Ishikawa (cell line): ENCODE measurements at regions not wholly inside any gene's neighbourhood (a gene's known extent, or its start where the extent isn't known, plus 50 kb on each side); places are given as distances from the start of the nearest gene placed in this dataset.

Experiments
- CEBPB ChIP-seq: IDR thresholded peaks from 2 replicates; pipeline ENCODE4 v1.6.1; 2012
- CREB1 ChIP-seq: IDR thresholded peaks from 2 replicates; pipeline ENCODE4 v1.6.1; 2012; ENCODE audit warnings: low read depth
- EGR1 ChIP-seq: IDR thresholded peaks from 2 replicates; pipeline ENCODE4 v1.6.1; 2012
- EP300 ChIP-seq: IDR thresholded peaks from 2 replicates; pipeline ENCODE4 v1.6.1; 2012; ENCODE audit warnings: borderline replicate concordance
- FOXM1 ChIP-seq: IDR thresholded peaks from 2 replicates; pipeline ENCODE4 v1.6.1; 2012; ENCODE audit warnings: low read depth, borderline replicate concordance
- MAX ChIP-seq: IDR thresholded peaks from 2 replicates; pipeline ENCODE4 v1.6.1; 2012
- NFIC ChIP-seq: IDR thresholded peaks from 2 replicates; pipeline ENCODE4 v1.6.1; 2012
- RAD21 ChIP-seq: IDR thresholded peaks from 2 replicates; pipeline ENCODE4 v1.6.1; 2012; ENCODE audit warnings: low read depth
- REST ChIP-seq: IDR thresholded peaks from 2 replicates; pipeline ENCODE4 v1.6.1; 2012; ENCODE audit warnings: low read depth, mild to moderate bottlenecking
- TAF1 ChIP-seq: IDR thresholded peaks from 2 replicates; pipeline ENCODE4 v1.6.1; 2012; ENCODE audit warnings: low read depth, mild to moderate bottlenecking
- TCF12 ChIP-seq: IDR thresholded peaks from 2 replicates; pipeline ENCODE4 v1.6.1; 2012; ENCODE audit warnings: low read depth
- TEAD4 ChIP-seq: IDR thresholded peaks from 2 replicates; pipeline ENCODE4 v1.6.1; 2012
- YY1 ChIP-seq: IDR thresholded peaks from 2 replicates; pipeline ENCODE4 v1.6.1; 2012; ENCODE audit warnings: low read depth
- ZBTB7A ChIP-seq: IDR thresholded peaks from 2 replicates; pipeline ENCODE4 v1.6.1; 2012; ENCODE audit warnings: low read depth
- TF ChIP-seq, protein P1 (sequence below): IDR thresholded peaks from 2 replicates; pipeline ENCODE4 v1.6.1; 2012

DNA sequence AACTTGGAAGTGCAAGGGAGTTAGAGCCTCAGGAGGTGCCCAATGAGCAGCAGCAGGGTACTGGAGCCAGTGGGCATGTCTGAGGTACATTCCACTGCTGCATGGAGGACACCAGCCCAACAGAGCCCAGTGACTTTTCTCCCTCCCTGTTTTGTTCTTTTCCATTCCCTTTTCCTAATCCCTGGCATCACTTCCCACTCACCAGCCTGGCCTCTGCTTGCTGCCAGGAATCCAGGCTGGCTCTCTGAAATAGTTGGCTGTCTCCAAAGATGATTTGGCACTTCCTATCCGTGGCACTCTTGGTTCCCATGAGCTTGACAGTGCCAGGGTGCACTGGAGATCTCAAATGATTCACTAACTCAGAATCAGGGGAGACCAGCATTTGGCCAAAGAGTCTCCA lies 97.7 kb upstream of the ZPBP start:
- TF ChIP-seq ZBTB7A (no peak), TCF12 (no peak), EGR1 (no peak), FOXM1 (no peak), TEAD4 (no peak), MAX (no peak)

GRCh38 chr7:50189371-50189770 lies 96.3 kb upstream of the ZPBP start:
- TF ChIP-seq TAF1 (no peak), CEBPB (no peak), RAD21 (no peak), TCF12 (no peak), REST (no peak), NFIC (no peak), FOXM1 (no peak), TEAD4 (no peak)

DNA sequence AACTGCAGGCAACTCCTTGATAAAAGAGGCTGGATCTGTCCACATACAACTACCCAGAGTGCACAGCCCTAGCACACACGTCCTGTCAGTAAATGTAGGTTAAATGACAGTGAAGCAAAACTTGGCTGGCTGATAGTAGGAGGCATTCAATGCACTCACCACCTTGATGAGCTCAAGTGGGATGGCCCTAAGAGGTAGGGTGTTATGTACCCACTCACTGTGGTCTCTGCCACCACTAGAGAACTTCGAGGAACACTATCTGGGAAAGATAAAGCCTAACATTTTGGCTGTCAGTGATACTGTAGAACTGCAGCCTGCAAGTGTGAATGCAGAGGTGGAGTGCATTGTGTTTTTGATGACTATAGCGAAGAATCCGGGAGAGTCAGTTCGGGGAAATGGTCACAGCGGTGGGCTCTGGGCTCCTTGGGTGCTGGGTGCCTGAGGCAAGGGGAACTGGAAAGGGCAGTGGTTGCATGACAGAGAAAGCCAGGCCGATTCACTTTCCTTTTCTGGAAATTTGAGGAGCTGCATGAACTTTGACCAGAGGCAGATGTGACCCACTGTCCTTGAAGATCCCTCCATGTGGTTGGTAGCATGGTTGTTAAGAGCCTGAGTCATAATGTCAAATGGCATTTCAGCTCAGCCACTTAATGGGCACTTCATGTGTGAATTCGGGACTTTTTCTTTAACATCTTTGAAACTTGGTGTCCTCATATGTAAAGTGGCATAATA lies 93.1 kb upstream of the ZPBP start:
- TF ChIP-seq YY1 (no peak), TEAD4 (no peak), RAD21 (no peak), CEBPB (no peak), REST (no peak), TCF12 (no peak), FOXM1 (no peak), ZBTB7A (no peak), NFIC (no peak)

- TF ChIP-seq YY1 (no peak), CEBPB (no peak), TAF1 (no peak), CREB1 (no peak)
- TF ChIP-seq, protein P1, sequence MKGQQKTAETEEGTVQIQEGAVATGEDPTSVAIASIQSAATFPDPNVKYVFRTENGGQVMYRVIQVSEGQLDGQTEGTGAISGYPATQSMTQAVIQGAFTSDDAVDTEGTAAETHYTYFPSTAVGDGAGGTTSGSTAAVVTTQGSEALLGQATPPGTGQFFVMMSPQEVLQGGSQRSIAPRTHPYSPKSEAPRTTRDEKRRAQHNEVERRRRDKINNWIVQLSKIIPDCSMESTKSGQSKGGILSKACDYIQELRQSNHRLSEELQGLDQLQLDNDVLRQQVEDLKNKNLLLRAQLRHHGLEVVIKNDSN = no peak
Measured at GRCh38 chr7:50185208-50185607, 92.2 kb upstream of the ZPBP start.

DNA sequence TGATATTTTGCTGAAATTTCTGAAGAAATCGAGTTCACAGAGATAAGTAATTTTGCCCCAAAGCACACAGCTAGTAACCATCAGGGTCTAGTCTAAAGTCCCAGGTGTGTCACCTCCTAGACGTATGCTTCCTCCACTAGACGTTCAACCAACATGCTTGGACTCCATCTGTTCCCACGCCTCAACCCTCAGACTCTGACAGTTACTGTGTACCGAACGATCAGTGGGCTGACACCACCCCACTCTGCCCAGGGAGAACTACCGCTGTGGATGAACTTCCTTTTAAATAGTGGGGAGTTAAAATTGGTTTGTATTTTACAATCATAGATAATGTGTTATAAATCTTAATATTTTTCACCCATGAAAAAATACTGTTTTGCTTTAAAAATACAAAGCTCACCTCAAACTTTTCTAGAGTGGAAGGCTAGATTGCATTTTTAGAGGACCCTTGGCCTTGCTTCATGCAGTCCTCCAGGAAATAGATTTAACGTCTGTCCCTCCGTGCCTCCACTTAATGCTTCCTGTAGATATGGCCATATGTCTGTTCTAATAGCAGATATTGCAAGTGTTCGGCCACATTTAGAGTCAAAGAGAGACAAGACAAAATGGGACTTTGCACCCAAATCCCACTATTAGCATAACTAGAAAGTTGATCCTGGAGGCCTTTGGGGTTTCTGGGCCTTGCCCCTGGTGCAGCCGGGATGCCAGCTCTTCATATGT lies 91.4 kb upstream of the ZPBP start:
- TF ChIP-seq EP300 = no peak
- no peak for TF ChIP-seq CEBPB
- no peak for TF ChIP-seq NFIC
- TF ChIP-seq CREB1 = no peak
- TF ChIP-seq REST = no peak
- no peak for TF ChIP-seq TCF12
- TF ChIP-seq YY1 = no peak
- no peak for TF ChIP-seq TEAD4
- TF ChIP-seq EGR1 = no peak
- TF ChIP-seq, protein P1 = no peak
- TF ChIP-seq MAX = no peak
- no peak for TF ChIP-seq ZBTB7A
